ENCODE measurements at regions not wholly inside any gene's neighbourhood (a gene's known extent, or its start where the extent isn't known, plus 50 kb on each side); places are given as distances from the start of the nearest gene placed in this dataset.

DNA sequence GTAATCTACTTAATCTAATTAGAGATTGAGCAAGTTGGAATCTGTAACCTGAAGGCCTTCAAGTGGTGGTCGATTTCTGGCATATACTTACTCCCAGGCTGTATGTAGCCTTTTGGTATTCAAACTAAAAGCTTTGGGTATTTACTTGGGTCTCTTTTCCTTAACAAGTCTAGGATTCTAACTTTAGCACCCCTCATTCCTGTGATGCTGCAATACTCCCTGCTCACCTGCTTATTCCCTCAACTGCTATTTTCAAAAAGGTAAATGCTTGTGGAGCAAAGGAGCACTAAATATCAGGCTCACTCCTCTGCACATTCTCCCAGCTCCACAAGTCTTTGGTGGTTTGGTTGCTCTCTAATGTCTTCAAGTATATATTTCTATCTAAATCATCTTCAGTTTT is 68.0 kb upstream of the CYYR1 start:
- Histone ChIP-seq H3K4me3 (ENCODE audit: low read depth in 2 of 2, low read length in 2 of 2) (no peak overlapping the region), H3K9me3 (ENCODE audit: control insufficient read depth, insufficient read depth, low read depth, low read length) (no peaks in the 10 kb centered on the region), H3K36me3 (ENCODE audit: control insufficient read depth, insufficient read depth, low read length) (no peaks in the 10 kb centered on the region), H3K4me1 (ENCODE audit: control insufficient read depth, insufficient read depth, low read length) (no peaks in the 10 kb centered on the region), H3K27me3 (ENCODE audit: control insufficient read depth, insufficient read depth, low read length) (no peaks in the 10 kb centered on the region), H3K27ac (ENCODE audit: low read length) (no peak overlapping the region)
- ChIA-PET CTCF (no interaction called here), POLR2A (no interaction called here)
- in situ Hi-C loops (cut with HindIII; ENCODE audit: low pct_unique_long_range_greater_than_20kb, low sequenced_read_pairs): no loop called here
- BruUV-seq (replicated peaks): no TSS peak
- no peak for ATAC-seq
- no peak for DNase-seq (ENCODE audit: low read depth, low spot score)
- intact Hi-C loops (cut with micrococcal nuclease; ENCODE audit: unreplicated experiment): no loop called here
- TF ChIP-seq SIN3A (IDR thresholded peaks at IDR 0.05; ENCODE audit: borderline replicate concordance, insufficient read depth, low read depth, low read length): no peak
- TF ChIP-seq, protein P1, sequence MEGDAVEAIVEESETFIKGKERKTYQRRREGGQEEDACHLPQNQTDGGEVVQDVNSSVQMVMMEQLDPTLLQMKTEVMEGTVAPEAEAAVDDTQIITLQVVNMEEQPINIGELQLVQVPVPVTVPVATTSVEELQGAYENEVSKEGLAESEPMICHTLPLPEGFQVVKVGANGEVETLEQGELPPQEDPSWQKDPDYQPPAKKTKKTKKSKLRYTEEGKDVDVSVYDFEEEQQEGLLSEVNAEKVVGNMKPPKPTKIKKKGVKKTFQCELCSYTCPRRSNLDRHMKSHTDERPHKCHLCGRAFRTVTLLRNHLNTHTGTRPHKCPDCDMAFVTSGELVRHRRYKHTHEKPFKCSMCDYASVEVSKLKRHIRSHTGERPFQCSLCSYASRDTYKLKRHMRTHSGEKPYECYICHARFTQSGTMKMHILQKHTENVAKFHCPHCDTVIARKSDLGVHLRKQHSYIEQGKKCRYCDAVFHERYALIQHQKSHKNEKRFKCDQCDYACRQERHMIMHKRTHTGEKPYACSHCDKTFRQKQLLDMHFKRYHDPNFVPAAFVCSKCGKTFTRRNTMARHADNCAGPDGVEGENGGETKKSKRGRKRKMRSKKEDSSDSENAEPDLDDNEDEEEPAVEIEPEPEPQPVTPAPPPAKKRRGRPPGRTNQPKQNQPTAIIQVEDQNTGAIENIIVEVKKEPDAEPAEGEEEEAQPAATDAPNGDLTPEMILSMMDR (IDR thresholded peaks at IDR 0.05): no peak

DNA sequence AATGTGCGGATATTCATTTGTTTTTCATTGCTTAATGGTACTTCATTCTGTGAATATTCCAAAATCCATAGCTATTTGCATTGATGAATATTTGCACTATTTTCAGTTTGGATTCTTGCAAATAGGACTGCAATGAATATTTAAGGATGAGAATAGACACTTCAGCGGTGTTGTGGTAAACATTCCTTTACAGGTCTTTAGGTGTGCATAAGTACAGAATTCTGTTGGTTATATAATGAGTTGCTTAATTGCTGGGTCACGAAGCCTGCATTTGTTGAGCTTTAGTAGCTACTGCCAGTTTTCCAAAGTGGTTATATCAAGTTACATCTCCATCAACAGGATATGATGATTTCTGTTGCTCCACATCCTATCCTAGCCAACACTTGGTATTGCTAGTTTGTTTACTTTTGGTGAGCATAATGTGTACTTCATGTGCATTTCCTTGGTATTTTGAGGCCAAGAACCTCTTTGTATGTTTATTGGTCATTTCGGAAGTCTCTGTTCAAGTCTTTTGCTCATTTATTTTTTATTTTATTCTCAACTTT is 64.2 kb upstream of the CYYR1 start:
- no peaks in the 10 kb centered on the region for H3K27me3 ChIP-seq (ENCODE audit: control insufficient read depth, insufficient read depth, low read length)
- TF ChIP-seq, protein P1 (IDR thresholded peaks at IDR 0.05): no peak
- TF ChIP-seq, protein P2, sequence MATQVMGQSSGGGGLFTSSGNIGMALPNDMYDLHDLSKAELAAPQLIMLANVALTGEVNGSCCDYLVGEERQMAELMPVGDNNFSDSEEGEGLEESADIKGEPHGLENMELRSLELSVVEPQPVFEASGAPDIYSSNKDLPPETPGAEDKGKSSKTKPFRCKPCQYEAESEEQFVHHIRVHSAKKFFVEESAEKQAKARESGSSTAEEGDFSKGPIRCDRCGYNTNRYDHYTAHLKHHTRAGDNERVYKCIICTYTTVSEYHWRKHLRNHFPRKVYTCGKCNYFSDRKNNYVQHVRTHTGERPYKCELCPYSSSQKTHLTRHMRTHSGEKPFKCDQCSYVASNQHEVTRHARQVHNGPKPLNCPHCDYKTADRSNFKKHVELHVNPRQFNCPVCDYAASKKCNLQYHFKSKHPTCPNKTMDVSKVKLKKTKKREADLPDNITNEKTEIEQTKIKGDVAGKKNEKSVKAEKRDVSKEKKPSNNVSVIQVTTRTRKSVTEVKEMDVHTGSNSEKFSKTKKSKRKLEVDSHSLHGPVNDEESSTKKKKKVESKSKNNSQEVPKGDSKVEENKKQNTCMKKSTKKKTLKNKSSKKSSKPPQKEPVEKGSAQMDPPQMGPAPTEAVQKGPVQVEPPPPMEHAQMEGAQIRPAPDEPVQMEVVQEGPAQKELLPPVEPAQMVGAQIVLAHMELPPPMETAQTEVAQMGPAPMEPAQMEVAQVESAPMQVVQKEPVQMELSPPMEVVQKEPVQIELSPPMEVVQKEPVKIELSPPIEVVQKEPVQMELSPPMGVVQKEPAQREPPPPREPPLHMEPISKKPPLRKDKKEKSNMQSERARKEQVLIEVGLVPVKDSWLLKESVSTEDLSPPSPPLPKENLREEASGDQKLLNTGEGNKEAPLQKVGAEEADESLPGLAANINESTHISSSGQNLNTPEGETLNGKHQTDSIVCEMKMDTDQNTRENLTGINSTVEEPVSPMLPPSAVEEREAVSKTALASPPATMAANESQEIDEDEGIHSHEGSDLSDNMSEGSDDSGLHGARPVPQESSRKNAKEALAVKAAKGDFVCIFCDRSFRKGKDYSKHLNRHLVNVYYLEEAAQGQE (IDR thresholded peaks at IDR 0.05; ENCODE audit: insufficient read depth in 1 of 2, low read depth in 2 of 2, low read length in 1 of 2): no peak
- TF ChIP-seq TCF7L2 (IDR thresholded peaks at IDR 0.05; ENCODE audit: low read depth, low read length) (no peak), SIN3A (IDR thresholded peaks at IDR 0.05; ENCODE audit: borderline replicate concordance, insufficient read depth, low read depth, low read length) (no peak), POLR2AphosphoS5 (IDR thresholded peaks at IDR 0.05; ENCODE audit: low read depth, low read length) (no peak)
- DNase-seq (ENCODE audit: low read depth, low spot score) (no peak), ATAC-seq (no peak)
- CTCF ChIA-PET: no interaction called here
- H3K9me3 ChIP-seq (ENCODE audit: control insufficient read depth, insufficient read depth, low read depth, low read length): no peaks in the 10 kb centered on the region
- POLR2A ChIA-PET: no interaction called here
- BruUV-seq (replicated peaks): no TSS peak
- in situ Hi-C loops (cut with HindIII; ENCODE audit: low pct_unique_long_range_greater_than_20kb, low sequenced_read_pairs) (no loop called here), intact Hi-C loops (cut with micrococcal nuclease; ENCODE audit: unreplicated experiment) (no loop called here)
- H3K36me3 ChIP-seq (ENCODE audit: control insufficient read depth, insufficient read depth, low read length): no peaks in the 10 kb centered on the region
- H3K4me1 ChIP-seq (ENCODE audit: control insufficient read depth, insufficient read depth, low read length): no peaks in the 10 kb centered on the region
- no peak overlapping the region for H3K27ac ChIP-seq (ENCODE audit: low read length)
- H3K4me3 ChIP-seq (ENCODE audit: low read depth in 2 of 2, low read length in 2 of 2): no peak overlapping the region
